GM21786 (cell line): ENCODE measurements at regions not wholly inside any gene's neighbourhood (a gene's known extent, or its start where the extent isn't known, plus 50 kb on each side); places are given as distances from the start of the nearest gene placed in this dataset.
"Not testable (repeated sequence)": the region's sequence is repeated elsewhere in the genome, so short reads cannot be mapped to it uniquely, and the experiment has no call there.

Experiments
- ATAC-seq: cut with Tn5 transposase; IDR thresholded peaks from one replicate; pipeline ENCODE4 v1.9.1; 2021; ENCODE audit not compliant: unreplicated experiment

DNA sequence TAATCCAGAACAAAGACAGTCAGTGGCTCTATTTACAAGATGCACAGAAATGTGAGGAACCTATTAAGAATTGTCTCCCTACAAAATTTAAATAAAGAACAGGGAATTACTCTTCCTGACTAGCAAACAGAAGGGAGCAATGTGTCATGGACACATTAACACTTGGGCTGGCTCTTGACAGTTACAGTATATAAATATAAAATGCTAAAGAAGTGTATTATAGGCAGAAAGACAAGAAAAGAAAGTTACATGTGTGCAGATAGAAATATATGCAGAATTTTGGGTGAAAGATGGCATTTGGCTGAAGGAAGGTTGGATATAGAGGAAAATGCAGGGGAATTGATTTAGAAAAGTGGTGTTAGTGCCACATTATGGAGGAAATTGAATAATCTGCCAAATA is 2257.1 kb upstream of the ACO1 start:
- ATAC-seq = no peak

DNA sequence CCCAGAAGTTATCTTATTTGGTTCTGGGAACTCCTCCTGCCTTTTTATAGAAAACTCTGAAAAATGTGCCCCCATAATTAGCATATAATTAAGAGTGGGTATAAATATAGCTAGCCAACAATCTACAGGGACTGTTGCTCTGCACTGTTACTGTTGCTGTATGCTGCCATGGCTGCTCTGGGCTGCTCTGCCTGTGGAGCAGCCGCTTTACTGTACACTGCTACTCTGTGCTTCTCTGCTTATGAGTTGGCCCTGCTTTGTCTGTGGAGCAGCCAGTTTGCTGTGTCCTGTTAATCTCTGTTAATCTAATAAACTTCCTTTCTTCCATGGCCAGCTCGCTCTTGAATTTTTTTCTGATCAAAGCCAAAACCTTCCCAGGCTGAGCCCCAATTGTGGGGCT is 2244.0 kb upstream of the ACO1 start:
- no peak for ATAC-seq

DNA sequence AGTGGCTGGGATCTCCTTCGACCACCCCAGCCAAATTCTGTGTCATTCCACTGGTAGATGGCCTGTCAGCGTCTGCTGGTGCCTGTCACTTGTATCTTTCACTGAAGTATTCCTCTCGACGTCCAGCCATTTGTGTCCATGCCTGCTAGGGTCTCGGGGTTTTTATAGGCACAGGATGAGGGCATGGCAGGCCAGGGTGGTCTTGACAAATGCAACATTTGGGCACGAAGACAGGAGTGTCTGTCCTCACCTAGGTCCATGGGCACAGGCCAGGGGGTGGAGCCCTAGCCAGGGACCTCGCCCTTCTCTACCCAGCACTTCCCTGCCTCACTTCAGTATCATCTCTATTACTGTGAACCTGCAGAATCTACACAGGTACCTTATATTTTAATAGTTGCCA is 2223.9 kb upstream of the ACO1 start:
- no peak for ATAC-seq

DNA sequence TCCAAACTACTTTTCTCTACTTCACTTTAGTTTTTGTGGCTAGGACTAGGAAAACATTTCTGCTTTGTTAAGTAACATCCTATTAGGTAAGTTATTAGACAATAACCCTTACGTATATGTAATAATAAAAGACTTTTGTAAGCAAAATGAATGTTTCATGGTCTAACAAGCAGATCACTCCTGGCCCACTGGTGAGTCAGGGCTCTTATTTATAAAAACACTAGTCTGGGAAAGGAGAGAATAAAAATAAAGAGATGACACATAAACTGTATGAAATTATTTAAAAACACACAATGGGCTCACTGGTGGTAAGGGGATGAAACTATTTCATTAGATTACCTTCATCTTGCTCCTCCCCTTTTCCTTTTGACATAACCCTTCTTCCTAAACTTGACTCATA is 2212.2 kb upstream of the ACO1 start:
- ATAC-seq = no peak

DNA sequence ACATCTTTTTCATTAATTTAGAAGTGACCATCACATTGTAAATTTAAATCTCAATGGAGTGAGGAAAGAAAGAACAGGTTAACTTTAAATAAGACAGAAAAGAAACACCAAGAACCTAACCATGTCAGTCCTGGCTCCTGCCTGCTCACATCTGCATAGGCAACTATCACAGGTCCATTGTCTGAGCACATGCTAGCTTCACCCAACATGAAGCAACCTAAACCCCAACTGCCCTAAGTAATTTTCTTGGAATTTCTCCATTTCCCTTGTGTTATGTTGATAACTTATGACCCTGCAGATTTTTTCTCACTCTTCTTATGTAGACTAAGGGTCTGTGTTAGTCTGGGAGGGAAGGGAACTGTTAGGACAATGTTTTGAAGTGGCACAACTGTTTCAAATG is 2205.8 kb upstream of the ACO1 start:
- no peak for ATAC-seq

DNA sequence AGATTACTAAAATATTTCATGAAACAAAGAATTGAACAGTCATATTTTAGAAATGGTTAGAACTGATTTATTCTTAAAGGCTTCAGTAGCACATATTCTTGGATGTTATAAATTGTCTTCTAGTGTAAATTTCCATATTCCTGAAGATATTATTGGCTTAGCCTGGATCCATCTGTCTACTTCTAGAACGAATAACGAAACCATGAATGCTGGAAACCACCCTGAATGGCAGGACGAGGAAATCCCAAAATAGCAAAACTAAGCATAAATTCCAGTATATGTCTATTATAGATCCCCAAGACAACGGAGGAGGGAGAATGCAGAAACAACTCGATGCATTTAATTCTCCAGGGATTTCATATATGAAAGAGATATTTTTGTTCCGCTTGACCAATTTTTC is 2191.0 kb upstream of the ACO1 start:
- ATAC-seq = no peak

DNA sequence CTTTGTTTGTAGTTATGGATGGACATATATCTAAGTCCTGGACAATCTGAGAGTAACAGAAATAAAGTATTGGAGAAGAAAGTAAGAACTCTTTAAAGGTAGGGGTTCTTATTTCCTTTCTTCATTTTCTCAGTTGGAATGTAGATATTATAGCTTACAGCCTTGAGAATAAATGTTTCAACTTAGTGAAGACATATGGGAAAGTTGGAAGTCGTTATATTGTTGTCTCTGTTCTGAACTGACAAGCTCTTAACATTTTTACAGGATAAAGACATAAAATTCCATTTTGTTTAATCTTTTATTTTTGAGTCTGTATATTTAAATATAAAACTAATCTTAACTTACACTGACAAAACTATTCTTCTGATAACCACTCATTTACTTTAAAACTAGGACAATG is 2187.5 kb upstream of the ACO1 start:
- no peak for ATAC-seq

DNA sequence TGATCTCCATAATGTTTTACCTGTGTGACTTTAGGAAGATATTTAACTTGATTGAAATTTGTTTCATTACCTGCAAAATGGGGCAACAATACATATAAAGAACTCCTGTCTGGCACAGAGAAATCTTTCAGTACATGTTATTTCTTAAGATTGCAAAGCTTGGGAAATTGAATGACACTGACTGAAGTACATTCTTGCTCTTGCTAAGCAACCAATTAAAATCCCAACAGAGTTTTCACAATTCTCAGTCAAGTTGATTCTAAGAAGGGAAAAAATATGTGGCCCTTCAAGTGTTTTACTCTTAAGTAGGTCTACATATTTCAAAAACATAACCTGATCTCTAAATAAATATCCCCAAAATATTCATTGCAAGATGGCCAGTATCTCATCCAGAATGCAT is 2187.0 kb upstream of the ACO1 start:
- ATAC-seq = no peak

DNA sequence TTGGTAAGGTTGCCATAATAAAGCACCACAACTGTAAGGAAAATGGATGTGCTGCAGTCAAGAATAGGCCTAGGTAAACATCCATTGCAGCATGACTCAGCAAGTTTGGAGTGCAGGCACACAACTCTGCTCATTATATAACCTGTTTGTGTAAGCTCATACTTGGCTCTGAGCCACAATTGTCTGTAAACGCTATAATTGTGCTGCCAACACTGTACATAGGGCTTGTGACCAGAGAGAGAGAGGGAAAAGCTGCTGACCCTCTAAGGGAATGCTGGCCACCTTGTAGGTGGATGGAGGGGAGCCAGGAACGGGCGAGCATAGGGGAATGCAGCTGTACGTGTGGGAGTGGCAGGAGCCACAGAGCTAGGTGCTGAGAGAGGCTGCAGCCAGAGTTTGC is 2186.5 kb upstream of the ACO1 start:
- ATAC-seq = no peak

DNA sequence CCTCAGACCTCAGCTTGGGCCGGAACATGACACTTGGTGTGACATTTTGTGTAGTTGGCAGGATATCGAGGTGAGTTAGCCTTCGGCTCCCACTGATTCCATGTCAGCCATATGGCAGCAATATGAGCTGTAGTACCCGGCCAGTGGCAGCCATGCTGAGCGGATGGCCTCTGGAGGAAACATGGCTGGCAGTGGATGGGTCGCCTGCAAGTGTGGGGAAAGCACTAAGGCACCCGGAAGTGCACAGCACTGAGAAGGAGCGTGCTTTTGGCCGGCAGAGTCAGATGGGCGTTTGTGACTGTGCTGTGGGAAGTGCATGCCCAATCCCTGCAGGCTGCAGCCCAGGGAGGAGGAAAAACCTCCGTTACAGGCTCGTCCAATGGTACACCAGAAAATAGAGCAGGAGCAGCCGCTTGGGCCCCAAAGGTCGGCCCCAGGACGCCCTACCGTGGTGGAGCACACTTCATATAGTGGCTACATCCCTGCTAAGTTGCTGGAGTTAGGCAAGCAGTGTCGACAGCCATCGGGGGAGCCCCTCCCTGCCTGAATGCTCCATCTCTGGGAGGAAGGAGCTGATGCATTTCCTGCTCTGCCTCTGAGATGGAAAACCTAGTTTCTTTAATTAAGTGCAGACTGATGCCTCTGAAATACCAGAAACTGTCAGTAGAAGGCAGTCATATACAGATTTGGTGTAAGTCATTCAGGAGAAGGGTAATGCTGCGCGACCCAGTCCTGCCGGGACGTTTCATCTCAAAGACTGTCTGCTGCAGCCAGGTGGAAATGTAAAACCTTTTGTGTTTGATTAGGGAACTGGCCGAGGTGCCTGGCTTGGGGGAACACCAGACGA is 2185.8 kb upstream of the ACO1 start:
- ATAC-seq = no peak

DNA sequence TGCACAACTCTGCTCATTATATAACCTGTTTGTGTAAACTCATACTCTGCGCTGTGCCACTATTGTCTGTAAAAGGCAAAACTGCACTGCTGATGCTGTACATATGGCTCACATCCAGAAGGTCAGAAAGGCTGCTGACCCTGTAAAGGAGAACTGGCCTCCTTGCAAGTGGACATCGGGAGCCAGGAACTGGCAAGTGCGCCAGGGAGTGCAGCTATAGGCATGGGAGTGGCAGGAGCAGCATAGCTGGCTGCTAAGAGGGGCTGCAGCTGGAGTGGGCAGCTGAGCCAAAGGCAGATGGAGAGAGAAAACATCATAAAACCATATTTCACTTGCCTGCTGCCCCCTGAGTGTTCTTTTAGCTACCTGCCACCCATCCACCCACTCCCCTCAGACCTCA is 2183.4 kb upstream of the ACO1 start:
- ATAC-seq = no peak

DNA sequence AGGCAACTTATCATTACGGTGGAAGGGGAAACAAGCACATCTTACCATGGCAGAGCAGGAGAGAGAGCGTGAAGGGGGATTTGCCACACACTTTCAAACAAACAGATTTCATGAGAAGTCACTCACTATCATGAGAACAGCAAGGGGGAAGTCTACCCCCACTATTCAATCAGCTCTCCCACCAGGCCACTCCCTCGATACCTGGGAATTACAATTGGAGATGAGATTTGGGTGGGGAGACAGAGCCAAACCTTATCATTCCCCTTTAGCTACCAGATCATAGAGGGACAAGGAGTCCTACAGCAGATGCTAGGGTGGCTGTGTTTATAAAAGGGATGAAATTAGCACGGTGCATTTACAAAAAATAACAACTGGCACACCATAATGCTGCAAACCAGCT is 2149.4 kb upstream of the ACO1 start:
- ATAC-seq = no peak

DNA sequence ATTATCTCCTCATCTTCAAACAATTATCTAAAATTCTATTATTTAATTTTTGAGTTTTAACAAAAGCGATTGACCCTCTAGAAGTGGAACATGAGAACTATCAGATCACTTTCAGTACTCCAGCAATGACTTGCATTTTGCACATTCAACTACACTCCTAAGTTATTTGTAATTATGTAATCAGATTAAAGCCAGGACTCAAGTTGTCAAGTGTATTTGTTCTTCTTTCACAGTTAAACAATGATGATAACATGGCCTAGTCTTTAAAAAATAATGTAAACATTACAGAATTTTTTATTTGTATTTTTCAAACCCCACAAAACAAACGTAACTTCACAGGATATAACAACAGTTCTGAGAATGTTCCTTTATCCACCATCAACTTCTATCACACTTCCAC is 2148.9 kb upstream of the ACO1 start:
- no peak for ATAC-seq

DNA sequence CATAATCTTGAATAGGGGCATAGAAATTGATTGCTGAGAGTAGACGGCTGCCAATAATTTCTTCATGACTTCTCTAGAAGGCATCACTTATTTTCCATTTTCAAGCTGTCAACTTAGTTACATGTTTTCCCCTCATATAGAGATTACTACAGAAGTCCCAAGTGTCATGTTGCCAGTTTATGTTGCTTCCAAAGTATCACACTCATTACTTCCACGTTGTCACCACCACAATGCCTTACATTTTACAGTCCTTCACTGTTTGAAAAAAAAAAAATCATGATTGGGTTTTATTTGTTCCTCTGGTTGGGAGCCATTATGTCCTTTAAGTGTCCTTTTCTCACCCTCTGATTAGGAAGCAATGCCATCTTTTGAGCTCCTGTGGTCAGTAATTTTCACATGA is 2144.6 kb upstream of the ACO1 start:
- no peak for ATAC-seq

DNA sequence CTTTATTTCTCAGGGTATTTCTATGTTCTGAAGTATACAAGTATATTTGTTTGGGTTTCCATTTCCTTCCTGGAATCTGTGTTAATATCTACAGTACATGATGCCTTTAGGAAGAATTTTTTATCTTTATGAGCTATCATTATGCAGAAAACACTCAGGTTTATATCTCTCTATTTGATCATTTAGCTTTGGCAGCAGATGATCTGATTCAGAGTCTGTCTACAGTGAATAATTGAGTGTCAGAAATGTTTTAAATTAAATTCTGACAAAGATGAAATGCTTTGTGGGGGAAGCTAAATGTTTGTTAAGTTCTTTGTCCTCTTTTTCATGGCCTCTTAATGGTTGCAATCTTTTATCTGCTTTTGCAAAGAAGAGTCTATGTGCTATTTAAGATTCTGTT is 2141.0 kb upstream of the ACO1 start:
- ATAC-seq = no peak

DNA sequence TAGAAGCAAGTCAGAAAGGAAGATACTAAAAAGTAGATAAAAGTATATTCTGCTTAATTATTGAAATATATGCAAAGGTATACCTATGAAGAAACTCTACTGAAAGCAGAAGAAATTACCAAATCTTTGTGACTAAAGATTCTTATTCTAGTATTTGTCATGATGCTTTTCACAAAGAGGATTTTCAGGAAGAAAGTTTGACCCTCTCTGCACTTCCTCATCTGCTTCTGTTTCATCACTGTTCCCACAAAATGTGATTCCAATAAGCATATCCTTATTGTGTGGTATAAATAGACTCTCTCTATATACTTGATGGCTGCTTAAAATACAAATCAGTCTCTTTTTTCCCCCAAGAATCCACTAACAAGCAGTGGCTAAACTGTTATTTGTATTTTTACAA is 2139.6 kb upstream of the ACO1 start:
- no peak for ATAC-seq

DNA sequence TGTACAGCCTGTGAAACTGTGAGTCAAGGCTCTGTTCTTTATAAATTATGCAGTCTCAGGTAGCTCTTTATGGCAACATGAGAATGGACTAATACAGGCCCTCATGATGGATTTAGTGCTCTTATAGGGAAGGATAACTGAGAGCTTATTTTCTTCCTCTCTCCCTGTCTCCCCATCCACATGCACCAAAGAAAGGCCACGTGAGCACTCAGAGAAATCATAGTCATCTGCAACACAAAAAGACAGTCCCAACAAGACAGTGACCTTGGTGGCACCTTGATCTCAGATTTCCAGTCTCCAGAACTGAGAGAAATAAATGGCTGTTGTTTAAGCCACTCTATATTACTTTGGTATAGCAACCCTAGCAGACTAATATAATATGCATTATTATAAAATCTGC is 2133.6 kb upstream of the ACO1 start:
- ATAC-seq = no peak

DNA sequence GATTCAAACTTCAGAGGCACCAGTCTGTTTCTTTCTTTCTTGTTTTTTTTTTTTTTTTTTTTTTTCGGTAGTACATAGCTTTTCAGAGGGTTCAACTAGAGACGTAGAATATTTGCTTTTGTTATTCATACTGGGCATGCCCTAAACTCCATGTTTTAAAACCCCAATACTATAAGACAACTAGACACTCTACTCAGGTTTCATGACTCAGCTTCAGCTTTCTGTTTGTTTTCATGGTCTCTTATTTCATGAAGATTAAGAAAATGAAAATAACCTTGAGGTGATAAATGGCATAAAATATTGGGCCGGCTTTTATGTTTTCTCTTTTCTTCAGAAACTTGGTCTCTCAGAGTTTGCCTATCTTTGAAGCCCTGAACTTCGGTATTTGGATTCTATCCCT is 2126.3 kb upstream of the ACO1 start:
- ATAC-seq = no peak

DNA sequence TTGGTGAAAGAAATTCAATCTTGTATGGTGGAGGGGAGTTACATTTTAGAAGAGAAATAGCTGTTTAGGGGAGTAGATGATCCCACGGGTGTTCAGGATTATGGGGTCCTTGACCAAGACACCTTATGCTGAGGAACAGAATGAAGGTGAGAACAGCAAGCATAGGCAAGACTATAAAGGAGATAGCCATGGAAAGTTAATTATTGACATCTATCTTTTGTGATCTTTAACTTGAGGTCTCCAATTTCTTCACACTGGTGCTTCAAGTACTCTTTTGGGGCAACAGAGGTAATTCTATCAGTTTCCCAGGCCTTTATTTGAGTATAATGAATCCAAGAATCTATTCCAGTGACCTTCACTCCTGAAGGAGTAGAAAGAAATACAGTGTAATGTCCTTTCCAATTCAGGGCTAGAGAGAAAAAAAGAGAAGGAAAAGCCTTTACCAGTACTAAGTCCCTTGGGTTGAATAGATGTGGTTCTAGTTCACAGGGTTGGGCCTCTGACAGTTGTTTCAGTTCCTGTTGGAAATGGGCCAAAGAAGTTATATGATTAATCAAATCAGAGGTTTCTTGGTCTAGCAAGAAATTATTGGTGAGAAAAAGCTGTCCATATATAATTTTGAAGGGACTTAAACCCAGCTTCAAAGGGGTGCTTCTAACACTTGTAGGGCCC is 2104.1 kb upstream of the ACO1 start:
- ATAC-seq = peak; percentile 59

DNA sequence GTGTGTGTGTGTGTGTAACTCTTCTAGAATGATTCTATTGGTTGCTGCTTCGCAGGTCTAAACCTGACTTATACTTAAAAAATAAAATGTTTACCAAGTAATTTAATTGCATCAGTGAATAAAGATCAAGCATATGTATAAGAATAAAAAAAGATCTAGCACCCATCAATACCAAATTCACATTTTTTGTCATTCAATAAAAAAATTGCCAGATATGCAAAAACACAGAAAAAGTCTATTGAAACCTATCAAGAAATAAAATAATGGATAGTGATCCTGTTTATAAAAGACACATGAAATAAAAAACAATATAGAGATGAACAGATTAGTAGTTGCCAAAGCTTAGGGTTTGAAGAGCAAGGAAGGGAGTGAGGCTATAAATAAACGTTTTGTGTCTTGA is 2095.0 kb upstream of the ACO1 start:
- ATAC-seq = no peak

DNA sequence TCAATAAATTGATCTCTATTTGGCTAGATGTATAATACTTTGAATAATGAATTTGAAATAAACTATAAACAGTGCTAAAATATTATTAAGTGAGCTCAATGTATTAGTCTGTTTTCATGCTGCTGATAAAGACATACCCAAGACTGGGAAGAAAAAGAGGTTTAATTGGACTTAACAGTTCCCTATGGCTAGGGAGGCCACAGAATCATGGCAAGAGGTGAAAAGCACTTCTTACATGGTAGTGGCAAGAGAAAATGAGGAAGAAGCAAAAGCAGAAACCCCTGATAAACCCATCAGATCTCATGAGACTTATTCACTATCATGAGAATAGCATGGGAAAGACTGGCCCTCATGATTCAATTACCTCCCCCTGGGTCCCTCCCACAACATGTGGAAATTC is 2092.4 kb upstream of the ACO1 start:
- ATAC-seq = not testable (repeated sequence)

DNA sequence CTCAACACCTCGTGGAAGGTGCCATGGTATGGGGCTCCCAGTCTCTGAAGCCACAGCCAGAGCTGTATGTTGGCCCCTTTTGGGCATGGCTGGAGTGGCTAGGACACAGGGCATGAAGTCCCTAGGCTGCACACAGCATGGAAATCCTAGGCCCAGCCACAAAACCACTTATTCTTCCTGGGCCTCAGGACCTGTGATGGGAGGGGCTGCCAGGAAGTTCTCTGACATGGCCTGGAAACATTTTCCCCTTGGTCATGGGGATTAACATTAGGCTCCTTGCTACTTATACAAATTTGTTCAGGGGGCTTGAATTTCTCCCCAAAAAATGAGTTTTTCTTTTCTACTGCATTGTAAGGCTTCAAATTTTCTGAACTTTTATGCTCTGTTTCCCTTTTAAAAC is 2091.2 kb upstream of the ACO1 start:
- no peak for ATAC-seq
